Stomach (tissue), 8 donors: ENCODE measurements at regions not wholly inside any gene's neighbourhood (a gene's known extent, or its start where the extent isn't known, plus 50 kb on each side); places are given as distances from the start of the nearest gene placed in this dataset.
A peak's percentile ranks its signal among the peaks of the same experiment; 100 is the strongest.

Source experiments
- DNase-seq, 2 donors: peaks; one replicate each; pipeline versions ENCODE4 v3.0.0 to v3.0.0-alpha.2; 2013 to 2019
- H3K27ac ChIP-seq, 5 donors: fragments of 200-600 bp in 4 of 5; sonication (generic) in 4 of 5; one replicate each; pipeline ENCODE4 v1.5.1; 2013 to 2019; ENCODE audit warnings: mild to moderate bottlenecking in 1 of 5, moderate library complexity in 1 of 5
- H3K27me3 ChIP-seq, 3 donors: fragments of 200-600 bp; sonication (generic); one replicate each; pipeline ENCODE4 v1.5.1; 2017 to 2019; ENCODE audit warnings: mixed run types in 1 of 3
- H3K36me3 ChIP-seq, 4 donors: fragments of 200-600 bp; sonication (generic); 1 replicate in 3 of 4; 2 replicates in 1 of 4; pipeline ENCODE4 v1.5.1; 2016 to 2019
- H3K4me1 ChIP-seq, 4 donors: fragments of 200-600 bp; sonication (generic); one replicate each; pipeline ENCODE4 v1.5.1; 2016 to 2019
- H3K4me3 ChIP-seq, 4 donors: fragments of 200-600 bp; sonication (generic) in 3 of 4; one replicate each; pipeline ENCODE4 v1.5.1; 2016 to 2019; ENCODE audit warnings: mild to moderate bottlenecking in 1 of 4
- H3K9me3 ChIP-seq, 4 donors: fragments of 200-600 bp; sonication (generic); one replicate each; pipeline ENCODE4 v1.5.1; 2016 to 2019
- EP300 ChIP-seq: sonication (generic); formaldehyde crosslinking; IDR thresholded peaks from one replicate; pipeline ENCODE4 v1.6.1; 2017; ENCODE audit warnings: antibody characterized with exemption
- POLR2A ChIP-seq, 4 donors: fragments of 450-650 bp; IDR thresholded peaks; one replicate each; pipeline ENCODE4 v1.6.1; 2016; ENCODE audit warnings: antibody characterized with exemption in 4 of 4, control low read depth in 2 of 4, mild to moderate bottlenecking in 1 of 4, moderate library complexity in 1 of 4
- POLR2AphosphoS5 ChIP-seq, 3 donors: sonication (generic); formaldehyde crosslinking; IDR thresholded peaks; one replicate each; pipeline ENCODE4 v1.6.1; 2016; ENCODE audit warnings: antibody characterized with exemption in 3 of 3
- WGBS, 5 donors: extraction: QIAGEN DNeasy Blood & Tissue Kit in 3 of 5; methylation state at CpG; one replicate each; pipeline versions ENCODE4 v1.1.5 to v1.1.7; 2013 to 2018; 5-methylcytosine and 5-hydroxymethylcytosine counted together
- intact Hi-C: fragments of 100-400 bp; cut with DNase I; formaldehyde crosslinking; loops from one replicate; pipeline ENCODE4 v1.15.1; 2023; ENCODE audit warnings: low total_unique reads
- TF ChIP-seq, protein P1 (sequence below), 7 experiments: fragments of 450-650 bp in 4 of 7; fragments of 200-600 bp in 3 of 7; sonication (generic) in 3 of 7; IDR thresholded peaks; one replicate each; pipeline ENCODE4 v1.5.1; 2016 to 2019; ENCODE audit warnings: antibody characterized with exemption in 7 of 7, control low read depth in 2 of 7, mild to moderate bottlenecking in 1 of 7
- donor health status: healthy with polysubstance abuse.
- donor health status: Bipolar disorder and iron deficiency.
- donor health status: healthy.

DNA sequence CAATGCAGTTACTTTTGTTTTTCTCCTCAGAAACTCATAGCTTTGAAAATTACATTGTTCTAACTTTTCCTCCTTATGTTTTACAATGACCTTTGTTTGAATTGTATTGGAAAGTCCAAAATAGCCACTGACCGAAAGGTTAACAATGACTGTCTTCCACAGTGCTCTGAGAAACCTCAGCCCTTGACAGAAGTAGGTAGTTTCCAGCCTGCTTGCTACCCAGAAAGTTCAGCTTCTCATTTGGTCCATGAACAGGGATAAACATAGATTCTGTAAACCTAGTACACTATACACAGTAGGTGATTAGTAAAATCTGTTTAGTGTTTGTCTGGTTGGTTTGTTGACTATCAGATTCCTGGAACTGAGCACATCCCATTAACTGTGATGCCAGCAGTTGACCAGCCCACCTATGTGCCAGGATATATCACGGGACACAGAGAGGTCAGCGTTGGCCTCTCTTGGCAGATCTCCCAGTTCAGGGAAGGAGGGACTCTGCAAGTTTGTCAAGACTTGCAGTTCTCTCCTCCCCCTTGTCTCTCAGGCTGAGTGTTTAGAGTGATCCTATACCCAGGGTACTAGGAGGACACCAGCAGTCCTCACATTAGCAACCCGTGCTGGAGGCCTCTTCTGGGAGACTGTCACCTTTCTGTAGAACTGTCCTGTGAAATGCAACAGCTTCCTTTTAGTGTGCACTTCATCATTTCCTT lies 297.6 kb downstream of the ARHGAP12 start:
- Histone ChIP-seq H3K4me3 (no peak overlapping the region), H3K27ac (no peak overlapping the region), H3K36me3 (no peaks in the 10 kb centered on the region), H3K9me3 (peaks cover 0 to 15% (median 7%) of the 10 kb centered on the region in 4 donors), H3K4me1 (peaks cover 0 to 6% (median 0%) of the 10 kb centered on the region in 4 donors), H3K27me3 (no peaks in the 10 kb centered on the region)
- intact Hi-C loops: no loop called here
- TF ChIP-seq EP300: no peak
- TF ChIP-seq, protein P1, sequence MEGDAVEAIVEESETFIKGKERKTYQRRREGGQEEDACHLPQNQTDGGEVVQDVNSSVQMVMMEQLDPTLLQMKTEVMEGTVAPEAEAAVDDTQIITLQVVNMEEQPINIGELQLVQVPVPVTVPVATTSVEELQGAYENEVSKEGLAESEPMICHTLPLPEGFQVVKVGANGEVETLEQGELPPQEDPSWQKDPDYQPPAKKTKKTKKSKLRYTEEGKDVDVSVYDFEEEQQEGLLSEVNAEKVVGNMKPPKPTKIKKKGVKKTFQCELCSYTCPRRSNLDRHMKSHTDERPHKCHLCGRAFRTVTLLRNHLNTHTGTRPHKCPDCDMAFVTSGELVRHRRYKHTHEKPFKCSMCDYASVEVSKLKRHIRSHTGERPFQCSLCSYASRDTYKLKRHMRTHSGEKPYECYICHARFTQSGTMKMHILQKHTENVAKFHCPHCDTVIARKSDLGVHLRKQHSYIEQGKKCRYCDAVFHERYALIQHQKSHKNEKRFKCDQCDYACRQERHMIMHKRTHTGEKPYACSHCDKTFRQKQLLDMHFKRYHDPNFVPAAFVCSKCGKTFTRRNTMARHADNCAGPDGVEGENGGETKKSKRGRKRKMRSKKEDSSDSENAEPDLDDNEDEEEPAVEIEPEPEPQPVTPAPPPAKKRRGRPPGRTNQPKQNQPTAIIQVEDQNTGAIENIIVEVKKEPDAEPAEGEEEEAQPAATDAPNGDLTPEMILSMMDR (IDR thresholded peaks at IDR 0.05): no peak
- TF ChIP-seq POLR2AphosphoS5 (IDR thresholded peaks at IDR 0.05): no peak
- no peak for TF ChIP-seq POLR2A (IDR thresholded peaks at IDR 0.05)
- WGBS, 5 donors: 46 to 70% (median 56%) methylated on average over 4 of the region's 4 CpGs
- peak in 1 of 2 donors; percentile 17 for DNase-seq

DNA sequence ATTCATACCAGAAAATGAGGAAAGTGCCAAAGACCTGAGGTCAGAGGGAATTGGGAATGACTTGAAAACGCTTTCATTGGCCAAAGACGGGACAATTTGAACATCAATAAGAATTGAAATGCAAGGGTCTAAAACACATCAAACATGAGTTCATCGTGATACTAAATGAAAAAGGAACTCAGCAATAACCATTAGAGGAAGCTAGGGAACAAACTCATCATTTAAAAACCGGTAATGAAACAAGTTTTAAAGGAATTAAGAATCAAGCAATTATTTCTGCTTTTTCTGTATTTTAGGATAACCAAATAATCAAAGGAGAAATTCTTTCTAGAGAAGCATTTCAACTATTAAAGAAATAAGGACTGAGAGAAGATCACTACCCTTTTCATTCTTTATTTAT lies 303.1 kb downstream of the ARHGAP12 start:
- TF ChIP-seq, protein P1 (IDR thresholded peaks at IDR 0.05): no peak
- TF ChIP-seq EP300: no peak
- no peak for TF ChIP-seq POLR2A (IDR thresholded peaks at IDR 0.05)
- no peak for TF ChIP-seq POLR2AphosphoS5 (IDR thresholded peaks at IDR 0.05)
- Histone ChIP-seq H3K27me3 (no peaks in the 10 kb centered on the region), H3K9me3 (peaks cover 0 to 16% (median 11%) of the 10 kb centered on the region in 4 donors), H3K27ac (no peak overlapping the region), H3K36me3 (no peaks in the 10 kb centered on the region), H3K4me3 (no peak overlapping the region), H3K4me1 (peaks cover 0 to 4% (median 1%) of the 10 kb centered on the region in 4 donors)
- no peak for DNase-seq
- intact Hi-C loops: no loop called here
- 84 to 93% (median 87%) methylated on average over 4 of the region's 4 CpGs for WGBS, 5 donors

DNA sequence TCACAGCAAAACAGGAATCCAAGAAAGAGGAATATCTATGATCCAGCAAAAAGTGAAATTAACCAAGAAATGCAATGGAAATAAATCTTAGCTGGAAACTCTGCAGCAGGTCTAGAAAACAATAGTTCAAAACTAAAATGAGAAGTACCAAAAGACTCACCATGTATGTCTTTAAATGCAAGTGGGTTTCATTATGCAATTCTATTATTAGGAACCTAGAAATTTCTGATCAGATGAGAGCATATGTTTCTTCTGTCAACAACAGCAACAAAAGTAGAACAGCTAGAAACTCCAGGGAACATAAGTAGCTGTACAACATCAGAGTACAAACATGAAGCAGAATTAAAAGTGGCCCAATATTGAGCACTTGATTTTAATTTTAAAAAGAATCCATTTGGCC lies 304.0 kb downstream of the ARHGAP12 start:
- intact Hi-C loops: no loop called here
- H3K4me1 ChIP-seq: peaks cover 7 to 13% (median 9%) of the 10 kb centered on the region in 4 donors
- H3K27me3 ChIP-seq: no peaks in the 10 kb centered on the region
- no peak for DNase-seq
- no peak for TF ChIP-seq EP300
- H3K27ac ChIP-seq: no peak overlapping the region
- H3K4me3 ChIP-seq: no peak overlapping the region
- H3K36me3 ChIP-seq: no peaks in the 10 kb centered on the region
- peaks cover 0 to 16% (median 11%) of the 10 kb centered on the region in 4 donors for H3K9me3 ChIP-seq

DNA sequence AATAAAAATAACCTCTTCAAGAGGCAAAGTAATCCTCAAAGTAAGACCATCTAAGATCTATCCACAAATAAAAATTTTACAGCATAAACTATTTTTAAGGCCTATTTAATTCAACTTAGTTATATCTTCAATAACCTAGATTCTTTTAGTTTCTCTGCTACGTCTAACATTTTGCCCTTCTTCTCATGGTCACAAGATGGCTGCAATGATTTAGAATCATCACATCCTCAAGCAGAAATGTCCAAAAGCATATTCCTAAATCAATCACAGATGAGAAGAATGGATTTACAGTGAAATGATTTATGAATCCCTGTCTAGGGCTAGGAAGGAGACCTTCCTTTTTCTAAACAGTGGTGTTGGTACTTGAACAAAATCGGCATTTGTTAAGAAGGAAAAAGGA lies 304.7 kb downstream of the ARHGAP12 start:
- peak overlapping the region in 1 of 5 donors; percentile 76 for H3K27ac ChIP-seq

More for the DNA sequence above, 304.7 kb downstream of the ARHGAP12 start:
- TF ChIP-seq EP300: no peak
- no peak for TF ChIP-seq POLR2A (IDR thresholded peaks at IDR 0.05)
- TF ChIP-seq, protein P1 (IDR thresholded peaks at IDR 0.05): no peak
- no peak for TF ChIP-seq POLR2AphosphoS5 (IDR thresholded peaks at IDR 0.05)
- Histone ChIP-seq H3K9me3 (peaks cover 0 to 16% (median 11%) of the 10 kb centered on the region in 4 donors), H3K36me3 (no peaks in the 10 kb centered on the region), H3K4me1 (peaks cover 13 to 20% (median 16%) of the 10 kb centered on the region in 4 donors), H3K4me3 (no peak overlapping the region), H3K27me3 (no peaks in the 10 kb centered on the region)
- no peak for DNase-seq
- WGBS, 5 donors: 71 to 95% (median 91%) methylated on average over 2 of the region's 2 CpGs
- intact Hi-C loops: no loop called here
